ENCODE measurements at regions not wholly inside any gene's neighbourhood (a gene's known extent, or its start where the extent isn't known, plus 50 kb on each side); places are given as distances from the start of the nearest gene placed in this dataset.

DNA sequence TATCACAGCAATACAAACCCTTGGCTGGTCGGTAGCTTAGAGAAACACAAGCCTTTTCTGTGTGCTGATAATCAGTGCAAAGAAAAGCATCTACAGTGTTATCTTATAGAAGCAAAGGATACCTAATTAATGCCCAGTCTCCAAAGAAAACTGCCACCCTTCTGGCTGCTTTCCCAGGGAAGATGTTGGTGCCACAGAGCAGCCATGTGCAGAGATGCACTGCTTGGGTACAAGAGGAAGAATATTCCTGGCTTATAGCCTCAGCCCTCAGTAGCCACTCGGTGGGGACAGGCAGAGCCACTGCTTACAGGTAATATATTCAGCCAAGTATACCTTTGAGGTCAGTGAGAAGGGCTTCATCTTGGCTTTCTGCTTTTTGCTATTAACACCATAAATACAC lies 185.3 kb downstream of the PCSK1 start:
- DNase-seq (ENCODE audit: extremely low read depth in 1 of 2, low read depth in 1 of 2): no peak

DNA sequence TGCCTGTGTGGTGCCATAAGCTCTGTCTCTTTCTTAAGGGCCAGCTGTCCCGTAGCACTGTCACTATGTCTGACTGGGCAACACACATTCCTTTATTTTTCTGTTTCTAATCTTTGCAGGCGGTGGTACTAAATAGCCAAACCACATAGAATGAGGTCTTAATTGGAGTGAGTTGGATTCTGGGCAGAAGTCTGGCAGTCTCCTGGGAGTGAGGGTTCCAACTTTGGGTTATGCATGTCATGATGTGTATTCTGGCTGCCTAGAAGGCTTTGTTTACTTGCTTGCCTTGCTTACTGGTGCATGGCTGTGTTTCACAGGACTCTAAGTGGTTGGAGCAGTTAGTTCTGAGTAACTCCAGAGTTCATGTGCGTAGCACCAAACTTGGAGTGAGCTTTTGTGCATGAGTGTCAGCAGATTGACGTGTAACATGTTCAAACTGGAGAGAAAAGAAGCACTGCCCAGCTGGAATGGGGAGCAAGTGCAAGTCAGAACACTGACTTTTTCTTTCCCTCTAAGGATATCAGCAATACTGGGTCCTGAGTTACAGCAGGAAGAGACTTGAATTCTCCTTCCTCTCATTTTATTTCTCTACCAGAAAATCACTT lies 185.8 kb downstream of the PCSK1 start:
- no peak for DNase-seq (ENCODE audit: extremely low read depth in 1 of 2, low read depth in 1 of 2)

GRCh38 chr5:96245140-96246091 lies 187.6 kb downstream of the PCSK1 start:
- DNase-seq (ENCODE audit: extremely low read depth in 1 of 2, low read depth in 1 of 2): no peak

DNA sequence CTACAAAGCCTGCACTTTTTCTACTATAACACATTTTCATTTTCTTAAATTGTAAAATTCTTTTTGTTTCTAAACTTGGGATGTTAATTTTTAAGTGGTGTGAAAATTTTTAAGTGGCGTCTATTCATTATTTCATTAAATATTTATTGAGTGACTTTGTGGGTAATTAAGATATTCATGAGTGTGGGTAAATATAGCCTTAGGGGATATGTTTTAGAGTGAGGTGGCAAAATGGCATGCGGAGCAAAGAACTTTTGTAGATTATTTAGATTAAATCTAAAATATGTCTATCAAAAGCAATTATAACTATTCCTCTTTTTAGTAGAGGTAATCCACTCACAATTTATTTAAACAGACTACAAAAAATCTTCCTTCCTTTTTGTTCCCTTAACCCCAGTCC lies 188.4 kb downstream of the PCSK1 start:
- no peak for DNase-seq (ENCODE audit: extremely low read depth in 1 of 2, low read depth in 1 of 2)

GRCh38 chr5:96243862-96244261 lies 189.2 kb downstream of the PCSK1 start:
- no peak for DNase-seq (ENCODE audit: extremely low read depth in 1 of 2, low read depth in 1 of 2)

GRCh38 chr5:96243203-96243602 lies 189.8 kb downstream of the PCSK1 start:
- DNase-seq (ENCODE audit: extremely low read depth in 1 of 2, low read depth in 1 of 2): no peak

- no peak for DNase-seq (ENCODE audit: extremely low read depth in 1 of 2, low read depth in 1 of 2)
Observed at GRCh38 chr5:96242571-96242970, 190.5 kb downstream of the PCSK1 start.

GRCh38 chr5:96236831-96237230 lies 196.2 kb downstream of the PCSK1 start:
- no peak for DNase-seq (ENCODE audit: extremely low read depth in 1 of 2, low read depth in 1 of 2)

DNA sequence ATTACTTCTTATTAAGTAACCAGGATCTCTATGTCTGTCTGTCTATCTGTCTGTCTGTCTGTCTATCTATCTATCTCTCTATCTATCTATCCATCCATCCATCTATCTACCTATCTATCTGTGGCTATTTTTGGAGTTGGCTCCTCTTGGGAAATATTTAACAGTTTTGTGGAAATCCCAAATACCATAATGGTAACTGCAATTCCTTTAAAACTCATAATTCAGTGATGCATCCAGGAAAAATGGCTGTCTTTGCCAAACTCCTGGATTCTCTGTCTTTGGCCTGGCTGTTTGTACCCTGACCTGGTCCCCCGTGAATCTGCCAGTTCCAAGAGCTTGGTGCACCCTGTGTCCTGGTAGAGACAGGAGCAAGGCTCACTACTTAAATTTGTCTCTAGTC lies 197.0 kb downstream of the PCSK1 start:
- DNase-seq (ENCODE audit: extremely low read depth in 1 of 2, low read depth in 1 of 2): no peak

DNA sequence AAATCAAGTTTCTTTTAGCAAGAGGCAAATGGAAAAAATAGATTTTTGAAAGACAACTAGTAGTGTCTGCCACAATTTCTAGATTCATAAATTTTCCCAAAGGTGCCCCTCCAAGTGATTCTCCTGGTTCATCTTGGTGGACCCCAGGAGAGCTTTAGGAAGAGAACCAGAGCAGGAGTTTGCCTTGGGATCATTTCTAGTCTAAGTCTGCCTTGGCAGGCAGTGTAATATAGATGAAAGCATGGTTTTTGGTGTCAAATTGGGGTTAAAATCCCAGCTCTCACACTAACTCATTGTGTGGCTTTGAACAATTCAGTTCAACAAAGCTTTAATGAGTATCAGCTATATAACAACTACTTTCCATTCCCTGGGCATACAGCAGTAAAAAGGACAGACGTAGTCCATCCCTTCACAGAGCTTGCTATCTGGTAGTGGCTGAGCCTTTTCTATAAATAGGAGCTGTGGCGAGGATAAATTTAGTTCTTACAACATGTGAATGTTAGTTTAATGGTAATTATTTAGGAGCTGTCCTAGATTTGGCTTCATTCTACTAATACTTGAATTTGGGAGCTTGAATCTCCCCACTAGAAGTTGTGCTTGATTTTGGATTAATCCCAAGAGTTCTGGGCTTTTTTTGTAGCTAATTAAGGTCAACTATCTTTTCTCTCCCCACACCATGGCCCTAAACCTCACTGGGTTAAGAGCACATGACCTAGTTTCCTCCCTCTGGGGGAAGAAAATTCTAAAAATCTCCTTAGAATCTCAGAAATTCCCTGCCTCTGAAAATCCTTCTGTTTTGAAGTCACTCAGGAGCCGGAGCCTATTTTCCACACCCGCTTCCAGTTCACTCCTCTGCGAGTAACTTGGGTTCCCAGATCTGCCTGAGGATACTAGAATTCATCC lies 197.8 kb downstream of the PCSK1 start:
- no peak for DNase-seq (ENCODE audit: extremely low read depth in 1 of 2, low read depth in 1 of 2)

DNA sequence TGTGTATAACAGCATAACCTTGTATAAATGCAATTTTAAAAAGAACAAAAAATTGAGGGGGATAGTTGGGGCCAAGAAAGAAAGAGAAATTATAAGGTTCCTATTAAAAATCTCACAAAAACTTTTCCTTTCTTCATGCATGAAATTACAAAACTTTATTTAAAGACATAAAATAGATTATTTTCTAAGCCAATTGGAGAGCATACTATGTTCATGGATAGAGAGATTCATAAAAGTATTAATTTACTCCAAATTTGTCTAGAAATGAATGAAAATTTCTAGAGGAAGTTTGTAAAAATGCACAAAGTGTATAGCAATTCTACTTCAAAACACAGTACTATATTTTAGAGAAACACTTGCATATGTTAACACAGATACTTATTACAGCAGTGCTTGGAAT lies 200.4 kb downstream of the PCSK1 start:
- DNase-seq (ENCODE audit: extremely low read depth in 1 of 2, low read depth in 1 of 2): no peak

DNA sequence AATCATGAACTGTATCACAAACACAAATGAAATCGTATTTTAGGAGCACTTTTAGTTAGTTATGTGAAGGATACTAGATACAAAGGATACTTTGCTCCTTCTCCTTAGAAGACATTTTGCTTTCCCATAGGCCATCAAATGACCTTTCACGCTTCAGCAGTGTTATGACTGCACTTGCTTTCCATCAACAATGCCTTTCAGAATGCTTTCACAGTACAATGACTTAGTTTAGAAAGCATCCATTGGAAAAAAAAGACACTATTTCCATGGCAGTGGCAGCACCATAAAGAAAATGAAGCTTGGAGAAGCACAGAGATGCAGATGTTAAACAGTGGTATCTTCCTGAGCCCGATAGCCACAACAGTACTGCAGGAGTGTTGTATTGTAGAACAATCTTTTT lies 203.9 kb downstream of the PCSK1 start:
- no peak for DNase-seq (ENCODE audit: extremely low read depth in 1 of 2, low read depth in 1 of 2)

- no peak for DNase-seq (ENCODE audit: extremely low read depth in 1 of 2, low read depth in 1 of 2)
Observed at GRCh38 chr5:96228408-96228807, 204.6 kb downstream of the PCSK1 start.

GRCh38 chr5:96227957-96228356 lies 205.1 kb downstream of the PCSK1 start:
- no peak for DNase-seq (ENCODE audit: extremely low read depth in 1 of 2, low read depth in 1 of 2)

DNA sequence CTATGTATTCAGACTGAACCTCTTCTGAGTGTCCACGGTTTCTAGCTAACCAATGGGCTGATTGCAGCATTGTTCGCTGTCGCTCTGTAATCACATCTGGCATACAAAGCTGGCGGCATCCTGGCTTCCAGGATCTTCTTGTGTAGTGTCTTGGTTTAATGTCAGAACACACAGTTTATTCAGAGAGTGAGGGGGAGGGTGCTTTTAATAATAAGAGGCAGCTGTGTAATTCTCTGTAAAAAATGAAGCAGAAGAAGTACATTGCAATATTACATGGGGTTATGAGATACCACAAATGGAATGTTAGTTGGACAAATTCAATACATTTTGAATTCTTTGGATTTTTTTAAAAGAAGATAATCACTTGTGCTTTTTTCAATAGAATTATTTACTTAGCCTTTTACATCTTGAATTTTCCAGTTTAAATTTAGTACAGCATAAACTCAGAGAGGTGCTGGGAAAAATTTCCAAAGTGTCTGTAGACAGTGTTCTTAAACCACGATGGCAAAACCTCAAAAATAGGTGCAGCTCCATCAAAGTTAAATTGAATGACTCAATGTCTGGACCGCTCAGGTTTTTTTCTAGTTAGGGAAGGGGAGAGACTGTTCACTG lies 206.0 kb downstream of the PCSK1 start:
- DNase-seq (ENCODE audit: extremely low read depth in 1 of 2, low read depth in 1 of 2): no peak

DNA sequence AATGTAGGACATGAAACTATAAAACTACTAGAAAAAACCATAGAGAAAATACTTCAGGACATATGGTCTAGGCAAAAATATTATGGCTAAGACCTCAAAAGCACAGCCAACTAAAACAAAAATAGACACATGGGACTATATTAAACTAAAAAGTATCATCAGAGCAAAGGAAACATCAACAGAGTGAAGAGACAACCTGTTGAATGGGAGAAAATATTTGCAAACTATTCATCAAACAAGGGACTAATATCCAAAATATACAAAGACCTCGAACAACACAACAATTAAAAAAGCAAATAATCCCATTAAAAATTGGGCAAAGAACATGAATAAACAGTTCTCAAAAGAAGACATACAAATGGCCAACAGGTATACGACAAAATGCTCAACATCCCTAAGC lies 210.9 kb downstream of the PCSK1 start:
- DNase-seq (ENCODE audit: extremely low read depth in 1 of 2, low read depth in 1 of 2): no peak

DNA sequence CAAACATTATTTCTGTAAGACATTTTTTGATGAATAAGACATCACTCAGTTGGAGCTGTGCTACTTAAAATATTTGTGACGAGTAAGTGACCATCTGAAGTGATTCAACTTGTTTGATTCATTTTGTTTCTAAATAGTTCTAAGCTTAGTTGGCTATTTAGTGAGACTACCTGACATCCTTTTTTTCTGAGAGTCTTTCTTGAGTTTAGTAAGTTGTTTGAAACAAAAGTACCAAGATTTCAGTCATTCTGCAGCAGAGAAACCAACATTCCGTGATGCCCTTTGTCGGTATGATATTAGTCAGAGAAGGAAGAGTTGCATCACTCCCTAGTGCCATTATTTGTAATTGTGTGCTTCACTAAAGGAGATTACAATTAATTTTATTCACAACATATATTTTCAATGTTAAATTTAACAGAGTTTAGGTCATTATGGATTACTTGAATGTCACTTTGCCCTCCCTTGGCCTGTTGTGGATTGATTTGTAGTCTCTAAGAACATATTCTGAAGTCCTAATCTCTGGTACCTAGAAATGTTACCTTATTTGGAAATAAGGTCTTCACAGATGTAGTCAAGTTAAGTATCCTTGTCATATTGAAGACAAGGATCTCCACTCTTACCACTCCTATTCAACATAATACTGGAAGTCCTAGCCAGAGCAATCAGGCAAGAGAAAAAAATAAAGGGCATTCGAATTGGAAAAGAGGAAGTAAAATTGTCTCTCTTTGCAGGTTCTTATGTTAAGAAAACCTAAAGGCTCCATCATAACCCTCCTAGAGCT lies 212.2 kb downstream of the PCSK1 start:
- DNase-seq (ENCODE audit: extremely low read depth in 1 of 2, low read depth in 1 of 2): no peak

DNA sequence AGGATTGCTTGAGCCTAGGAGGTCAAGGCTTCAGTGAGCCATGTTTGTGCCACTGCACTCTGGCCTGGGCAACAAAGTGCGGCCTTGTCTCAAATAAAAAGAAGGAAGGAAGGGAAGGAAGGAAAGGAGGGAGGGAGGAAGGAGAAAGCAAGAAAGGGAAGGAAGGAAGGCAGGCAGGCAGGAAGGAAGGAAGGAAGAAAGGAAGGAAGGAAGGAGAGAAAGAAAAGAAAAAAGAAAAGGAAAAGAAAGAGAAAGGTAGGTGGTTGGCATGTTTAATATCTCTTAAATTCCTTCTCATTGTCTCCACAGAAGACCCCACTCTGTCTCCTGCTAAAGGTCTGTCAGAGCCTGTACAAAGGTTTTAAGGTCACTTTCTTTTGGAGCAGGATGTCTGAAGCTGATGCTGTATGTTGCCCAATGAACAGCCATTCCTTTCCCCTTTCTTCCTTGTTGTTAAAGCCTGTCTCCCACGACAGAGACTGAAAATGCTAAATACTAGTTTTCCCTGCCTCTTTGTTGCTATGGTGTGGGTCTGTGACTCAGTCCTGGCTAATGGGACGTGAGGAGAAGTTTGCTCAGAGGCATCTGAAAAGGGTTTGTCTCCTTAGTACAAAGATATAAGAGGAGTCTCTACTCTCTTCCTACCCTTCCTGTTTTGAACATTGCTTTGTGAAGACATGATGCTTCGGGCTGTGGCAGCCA lies 213.3 kb downstream of the PCSK1 start:
- no peak for DNase-seq (ENCODE audit: extremely low read depth in 1 of 2, low read depth in 1 of 2)

- DNase-seq (ENCODE audit: extremely low read depth in 1 of 2, low read depth in 1 of 2): no peak
Observed at GRCh38 chr5:96218653-96219052, 214.4 kb downstream of the PCSK1 start.
